K562 (cell line): ENCODE measurements at regions not wholly inside any gene's neighbourhood (a gene's known extent, or its start where the extent isn't known, plus 50 kb on each side); places are given as distances from the start of the nearest gene placed in this dataset.

Experiments
- ATAC-seq: fragments of 200-7000 bp; cut with Tn5 transposase; 3 replicates; pipeline ENCODE4 v1.9.1; 2020; ENCODE audit warnings: moderate library complexity
- BruUV-seq: library from RNA; stranded (reverse); fragments of 400-500 nt; replicated peaks from 2 replicates; lab custom pipeline; 2021; lab: Mats Ljungman, UMichigan
- CTCF ChIA-PET: fragments of 300-600 bp; formaldehyde crosslinking; extraction: SDS; loops from one replicate; lab custom pipeline; 2021; ENCODE audit warnings: low intra/inter-chr PET ratio; lab: Yijun Ruan, JAX
- POLR2A ChIA-PET: fragments of 300-600, 350-650 bp; sonication (Branson Sonifier 250); formaldehyde crosslinking; extraction: SDS; loops from one replicate; lab custom pipeline; 2021; ENCODE audit warnings: antibody characterized with exemption, inconsistent platforms; lab: Yijun Ruan, JAX
- DNase-seq, 4 experiments: peaks; one replicate each; pipeline versions ENCODE4 v3.0.0 to v3.0.0-alpha.2; 2011 to 2018; ENCODE audit warnings: low spot score in 3 of 4, mixed read lengths in 3 of 4; ENCODE audit errors: extremely low read depth in 1 of 4
- FAIRE-seq: peaks from 2 replicates; lab custom pipeline; 2011; peaks lifted over from hg19 to GRCh38; lab: Jason Lieb, UNC
- H2AFZ ChIP-seq: 2 replicates; pipeline ENCODE4 v1.6.0; 2011; ENCODE audit warnings: low read depth, low read length, control low read depth, inconsistent platforms
- H3K27ac ChIP-seq: fragments of 200-600 bp; 3 replicates; pipeline ENCODE4 v1.8.0; 2011; ENCODE audit warnings: low read depth, mild to moderate bottlenecking, control low read depth, inconsistent platforms, low read length, moderate library complexity, mixed read lengths; ENCODE audit errors: extremely low read depth
- H3K27me3 ChIP-seq, 2 experiments: fragments of 300-600 bp in 1 of 2; 2 replicates in 1 of 2; 3 replicates in 1 of 2; pipeline versions ENCODE4 v1.6.0 to v1.8.0; 2011; ENCODE audit warnings: inconsistent platforms in 2 of 2, low read length in 2 of 2, mild to moderate bottlenecking in 1 of 2, mixed read lengths in 1 of 2, moderate library complexity in 1 of 2; ENCODE audit not compliant: control insufficient read depth in 2 of 2, insufficient read depth in 2 of 2
- H3K36me3 ChIP-seq: fragments of 300-600 bp; 3 replicates; pipeline ENCODE4 v1.8.0; 2011; ENCODE audit warnings: mild to moderate bottlenecking, low read length, inconsistent platforms; ENCODE audit not compliant: control insufficient read depth, insufficient read depth
- H3K4me1 ChIP-seq, 2 experiments: fragments of 200-600 bp in 1 of 2; replicated peaks in 1 of 2; 2 replicates in 1 of 2; 3 replicates in 1 of 2; pipeline versions ENCODE4 v1.5.1 to v1.8.0; 2011; ENCODE audit warnings: inconsistent platforms in 2 of 2, low read length in 2 of 2, mild to moderate bottlenecking in 1 of 2, mixed read lengths in 1 of 2, moderate library complexity in 1 of 2; ENCODE audit not compliant: control insufficient read depth in 2 of 2, insufficient read depth in 2 of 2
- H3K4me2 ChIP-seq: 2 replicates; pipeline ENCODE4 v1.6.1; 2011; ENCODE audit warnings: low read length, control low read depth, inconsistent platforms, mixed read lengths; ENCODE audit not compliant: insufficient read depth
- H3K4me3 ChIP-seq: fragments of 200-600 bp; sonication (generic), shearing (Covaris generic); 2 replicates; pipeline ENCODE4 v1.5.1; 2016; ENCODE audit warnings: control low read depth, inconsistent platforms
- H3K79me2 ChIP-seq: fragments of 200-600 bp; 3 replicates; pipeline ENCODE4 v1.8.0; 2011; ENCODE audit warnings: low read length, inconsistent platforms; ENCODE audit not compliant: control insufficient read depth, insufficient read depth
- H3K9ac ChIP-seq, 2 experiments: 2 replicates each; pipeline versions ENCODE4 v1.6.0 to v1.6.1; 2011; ENCODE audit warnings: low read depth in 2 of 2, low read length in 2 of 2, control low read depth in 1 of 2, inconsistent platforms in 1 of 2, mild to moderate bottlenecking in 1 of 2, mixed read lengths in 1 of 2; ENCODE audit not compliant: insufficient read depth in 1 of 2
- H3K9me1 ChIP-seq: one replicate; pipeline ENCODE4 v1.6.0; 2011; ENCODE audit warnings: inconsistent platforms, mild to moderate bottlenecking, low read length, moderate library complexity; ENCODE audit not compliant: control insufficient read depth, insufficient read depth
- H3K9me3 ChIP-seq: replicated peaks from 2 replicates; pipeline ENCODE4 v1.5.1; 2011; ENCODE audit warnings: low read depth, low read length, inconsistent platforms; ENCODE audit not compliant: control insufficient read depth, insufficient read depth
- H4K20me1 ChIP-seq: replicated peaks from 2 replicates; pipeline ENCODE4 v1.6.1; 2011; ENCODE audit warnings: low read length, inconsistent platforms, mixed read lengths; ENCODE audit not compliant: control insufficient read depth, insufficient read depth
- GABPA ChIP-seq: fragments of 200-800 bp; sonication (Bioruptor generic); conservative IDR thresholded peaks from 2 replicates; pipeline ENCODE4 v1.6.1; 2016; ENCODE audit warnings: low read depth, missing genetic modification characterization, missing compliant biosample characterization
- PHF8 ChIP-seq: fragments of 200-600 bp; sonication (generic); IDR thresholded peaks from 2 replicates; pipeline ENCODE4 v1.6.1; 2012; ENCODE audit warnings: mixed run types, mild to moderate bottlenecking, inconsistent platforms, low read length, moderate library complexity, borderline replicate concordance
- TRIM24 ChIP-seq, 2 experiments: fragments of 450-650 bp; IDR thresholded peaks; 2 replicates each; pipeline ENCODE4 v1.6.1; 2016
- ZBTB1 ChIP-seq: sonication (generic); formaldehyde crosslinking; IDR thresholded peaks from 2 replicates; pipeline ENCODE4 v1.8.1; 2023; ENCODE audit warnings: missing genetic modification reagents, low read depth, mild to moderate bottlenecking, borderline replicate concordance
- ZNF41 ChIP-seq: fragments of 250-450 bp; sonication (Bioruptor Pico); conservative IDR thresholded peaks from 2 replicates; pipeline ENCODE4 v1.4.0; 2020; ENCODE audit warnings: mild to moderate bottlenecking
- ZNF766 ChIP-seq: fragments of 200-800 bp; sonication (Bioruptor generic); conservative IDR thresholded peaks from 2 replicates; pipeline ENCODE4 v1.6.1; 2016; ENCODE audit warnings: missing genetic modification characterization, missing compliant biosample characterization
- WGBS: fragments of 100-300 bp; shearing (Covaris generic); methylation state at CpG from one replicate; pipeline ENCODE4 v1.1.6; 2016; ENCODE audit warnings: low coverage, mixed read lengths; ENCODE audit not compliant: insufficient coverage; ENCODE audit errors: missing lambda C conversion rate; 5-methylcytosine and 5-hydroxymethylcytosine counted together
- in situ Hi-C: fragments of 300-500 bp; cut with MboI; formaldehyde crosslinking; loops from 4 replicates; pipeline ENCODE4 v1.15.0; 2018; ENCODE audit warnings: inconsistent platforms, mixed read lengths
- intact Hi-C: fragments of 100-400 bp; cut with micrococcal nuclease; formaldehyde crosslinking; loops from 2 replicates; pipeline ENCODE4 v1.14.2; 2022
- TF ChIP-seq, protein P1 (sequence below): fragments of 450-650 bp; IDR thresholded peaks from 2 replicates; pipeline ENCODE4 v1.6.1; 2016; ENCODE audit warnings: borderline replicate concordance
- TF ChIP-seq, protein P2 (sequence below): sonication (generic); formaldehyde crosslinking; IDR thresholded peaks from 2 replicates; pipeline ENCODE4 v1.4.0; 2020; ENCODE audit warnings: mild to moderate bottlenecking, missing genetic modification reagents
- TF ChIP-seq, protein P3 (sequence below): fragments of 250-450 bp; sonication (Bioruptor Pico); IDR thresholded peaks from 2 replicates; pipeline ENCODE4 v1.8.0; 2021; ENCODE audit warnings: moderate library complexity, mild to moderate bottlenecking, inconsistent platforms
- TF ChIP-seq, protein P4 (sequence below): sonication (generic); formaldehyde crosslinking; IDR thresholded peaks from 2 replicates; pipeline ENCODE4 v1.8.1; 2023; ENCODE audit warnings: mild to moderate bottlenecking, missing genetic modification reagents

DNA sequence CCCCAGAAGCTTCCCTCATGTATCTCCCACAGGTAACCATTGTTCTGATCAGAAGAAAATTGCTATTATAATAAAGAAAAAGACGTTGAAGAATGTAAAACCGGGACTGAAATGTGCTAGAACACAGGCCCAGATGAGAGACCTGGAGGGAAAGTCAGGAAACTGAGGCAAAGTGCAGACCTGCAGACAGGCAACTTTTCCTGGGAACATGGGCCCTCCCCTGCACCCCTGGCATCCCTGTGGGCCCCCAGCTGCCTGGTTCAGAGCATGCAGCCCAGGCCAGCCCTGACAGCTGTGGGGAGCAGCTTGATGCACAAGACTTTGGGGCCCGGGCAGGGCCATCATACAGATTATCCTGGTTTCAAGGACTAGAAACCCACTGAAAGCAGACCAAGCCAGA is 212.2 kb downstream of the CDC5L start:
- Histone ChIP-seq H3K9me1 (no peaks in the 10 kb centered on the region), H2AFZ (no peak overlapping the region), H3K27ac (no peak overlapping the region), H3K4me2 (no peak overlapping the region), H3K4me1 (no peaks in the 10 kb centered on the region), H3K9me3 (no peaks in the 10 kb centered on the region), H4K20me1 (no peaks in the 10 kb centered on the region), H3K9ac (no peak overlapping the region), H3K27me3 (peaks cover 0 to 18% of the 10 kb centered on the region in 2 experiments; a peak in 2 of 5 replicates), H3K4me3 (no peak overlapping the region), H3K36me3 (no peaks in the 10 kb centered on the region), H3K79me2 (no peaks in the 10 kb centered on the region)
- TF ChIP-seq ZBTB1 (CRISPR knock-in tag) (no peak), PHF8 (no peak), TRIM24 (IDR thresholded peaks at IDR 0.05) (no peak), ZNF766 (no peak), GABPA (no peak), ZNF41 (CRISPR knock-in tag) (no peak)
- TF ChIP-seq, protein P1, sequence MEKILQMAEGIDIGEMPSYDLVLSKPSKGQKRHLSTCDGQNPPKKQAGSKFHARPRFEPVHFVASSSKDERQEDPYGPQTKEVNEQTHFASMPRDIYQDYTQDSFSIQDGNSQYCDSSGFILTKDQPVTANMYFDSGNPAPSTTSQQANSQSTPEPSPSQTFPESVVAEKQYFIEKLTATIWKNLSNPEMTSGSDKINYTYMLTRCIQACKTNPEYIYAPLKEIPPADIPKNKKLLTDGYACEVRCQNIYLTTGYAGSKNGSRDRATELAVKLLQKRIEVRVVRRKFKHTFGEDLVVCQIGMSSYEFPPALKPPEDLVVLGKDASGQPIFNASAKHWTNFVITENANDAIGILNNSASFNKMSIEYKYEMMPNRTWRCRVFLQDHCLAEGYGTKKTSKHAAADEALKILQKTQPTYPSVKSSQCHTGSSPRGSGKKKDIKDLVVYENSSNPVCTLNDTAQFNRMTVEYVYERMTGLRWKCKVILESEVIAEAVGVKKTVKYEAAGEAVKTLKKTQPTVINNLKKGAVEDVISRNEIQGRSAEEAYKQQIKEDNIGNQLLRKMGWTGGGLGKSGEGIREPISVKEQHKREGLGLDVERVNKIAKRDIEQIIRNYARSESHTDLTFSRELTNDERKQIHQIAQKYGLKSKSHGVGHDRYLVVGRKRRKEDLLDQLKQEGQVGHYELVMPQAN = no peak
- TF ChIP-seq, protein P2, sequence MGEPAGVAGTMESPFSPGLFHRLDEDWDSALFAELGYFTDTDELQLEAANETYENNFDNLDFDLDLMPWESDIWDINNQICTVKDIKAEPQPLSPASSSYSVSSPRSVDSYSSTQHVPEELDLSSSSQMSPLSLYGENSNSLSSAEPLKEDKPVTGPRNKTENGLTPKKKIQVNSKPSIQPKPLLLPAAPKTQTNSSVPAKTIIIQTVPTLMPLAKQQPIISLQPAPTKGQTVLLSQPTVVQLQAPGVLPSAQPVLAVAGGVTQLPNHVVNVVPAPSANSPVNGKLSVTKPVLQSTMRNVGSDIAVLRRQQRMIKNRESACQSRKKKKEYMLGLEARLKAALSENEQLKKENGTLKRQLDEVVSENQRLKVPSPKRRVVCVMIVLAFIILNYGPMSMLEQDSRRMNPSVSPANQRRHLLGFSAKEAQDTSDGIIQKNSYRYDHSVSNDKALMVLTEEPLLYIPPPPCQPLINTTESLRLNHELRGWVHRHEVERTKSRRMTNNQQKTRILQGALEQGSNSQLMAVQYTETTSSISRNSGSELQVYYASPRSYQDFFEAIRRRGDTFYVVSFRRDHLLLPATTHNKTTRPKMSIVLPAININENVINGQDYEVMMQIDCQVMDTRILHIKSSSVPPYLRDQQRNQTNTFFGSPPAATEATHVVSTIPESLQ (CRISPR knock-in tag) = no peak
- TF ChIP-seq, protein P3, sequence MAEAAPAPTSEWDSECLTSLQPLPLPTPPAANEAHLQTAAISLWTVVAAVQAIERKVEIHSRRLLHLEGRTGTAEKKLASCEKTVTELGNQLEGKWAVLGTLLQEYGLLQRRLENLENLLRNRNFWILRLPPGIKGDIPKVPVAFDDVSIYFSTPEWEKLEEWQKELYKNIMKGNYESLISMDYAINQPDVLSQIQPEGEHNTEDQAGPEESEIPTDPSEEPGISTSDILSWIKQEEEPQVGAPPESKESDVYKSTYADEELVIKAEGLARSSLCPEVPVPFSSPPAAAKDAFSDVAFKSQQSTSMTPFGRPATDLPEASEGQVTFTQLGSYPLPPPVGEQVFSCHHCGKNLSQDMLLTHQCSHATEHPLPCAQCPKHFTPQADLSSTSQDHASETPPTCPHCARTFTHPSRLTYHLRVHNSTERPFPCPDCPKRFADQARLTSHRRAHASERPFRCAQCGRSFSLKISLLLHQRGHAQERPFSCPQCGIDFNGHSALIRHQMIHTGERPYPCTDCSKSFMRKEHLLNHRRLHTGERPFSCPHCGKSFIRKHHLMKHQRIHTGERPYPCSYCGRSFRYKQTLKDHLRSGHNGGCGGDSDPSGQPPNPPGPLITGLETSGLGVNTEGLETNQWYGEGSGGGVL = no peak
- TF ChIP-seq, protein P4, sequence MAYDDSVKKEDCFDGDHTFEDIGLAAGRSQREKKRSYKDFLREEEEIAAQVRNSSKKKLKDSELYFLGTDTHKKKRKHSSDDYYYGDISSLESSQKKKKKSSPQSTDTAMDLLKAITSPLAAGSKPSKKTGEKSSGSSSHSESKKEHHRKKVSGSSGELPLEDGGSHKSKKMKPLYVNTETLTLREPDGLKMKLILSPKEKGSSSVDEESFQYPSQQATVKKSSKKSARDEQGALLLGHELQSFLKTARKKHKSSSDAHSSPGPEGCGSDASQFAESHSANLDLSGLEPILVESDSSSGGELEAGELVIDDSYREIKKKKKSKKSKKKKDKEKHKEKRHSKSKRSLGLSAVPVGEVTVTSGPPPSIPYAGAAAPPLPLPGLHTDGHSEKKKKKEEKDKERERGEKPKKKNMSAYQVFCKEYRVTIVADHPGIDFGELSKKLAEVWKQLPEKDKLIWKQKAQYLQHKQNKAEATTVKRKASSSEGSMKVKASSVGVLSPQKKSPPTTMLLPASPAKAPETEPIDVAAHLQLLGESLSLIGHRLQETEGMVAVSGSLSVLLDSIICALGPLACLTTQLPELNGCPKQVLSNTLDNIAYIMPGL = no peak
- in situ Hi-C loops = no loop called here
- ChIA-PET POLR2A (interaction anchor here (0.6 kb wide), 1 partner anchor 109 kb away, joined by 3 read pairs; no protein-coding TSS in a partner anchor), CTCF (no interaction called here)
- no TSS peak for BruUV-seq
- ATAC-seq (no peak), FAIRE-seq (no peak), DNase-seq (no peak)
- intact Hi-C loops = no loop called here
- 0% methylated on average over 3 of the region's 3 CpGs for WGBS
